ENCODE measurements at regions not wholly inside any gene's neighbourhood (a gene's known extent, or its start where the extent isn't known, plus 50 kb on each side); places are given as distances from the start of the nearest gene placed in this dataset.

DNA sequence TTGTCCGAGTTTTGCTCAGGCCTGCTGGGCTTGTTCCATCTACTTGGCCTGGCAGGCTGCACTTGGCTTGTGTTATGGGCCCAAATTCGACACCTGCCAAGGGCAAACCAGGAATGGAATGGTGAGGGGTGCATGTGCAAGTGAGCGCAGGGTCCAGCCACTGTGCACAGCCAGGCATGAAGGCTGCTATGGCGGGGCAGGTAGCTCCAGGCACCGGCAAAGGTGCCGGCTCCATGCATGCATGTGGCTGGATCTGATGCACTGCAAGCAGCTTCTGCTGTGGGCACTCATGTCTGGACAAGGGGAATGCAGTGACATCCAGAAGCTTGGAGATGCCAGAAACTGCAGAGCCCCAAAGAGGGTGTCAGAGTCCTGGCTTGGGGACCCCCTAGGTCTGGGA, 463.0 kb downstream of the EPHA3 start:
- Histone ChIP-seq H3K27ac (ENCODE audit: extremely low read depth, low read depth, low read length) (no peak overlapping the region), H3K4me3 (ENCODE audit: low read depth, low read length) (no peak overlapping the region), H3K9me3 (ENCODE audit: control insufficient read depth, insufficient read depth, low read depth, low read length) (no peaks in the 10 kb centered on the region), H3K4me1 (ENCODE audit: control insufficient read depth, insufficient read depth, low read length) (no peaks in the 10 kb centered on the region), H3K36me3 (ENCODE audit: control insufficient read depth in 2 of 2, insufficient read depth in 1 of 2, low read length in 2 of 2) (no peaks in the 10 kb centered on the region)
- ChIA-PET POLR2A (no interaction called here), CTCF (no interaction called here)
- TF ChIP-seq ZBTB8A (tag by site-specific recombination; IDR thresholded peaks at IDR 0.05): no peak
- TF ChIP-seq ZNF701 (tag by site-specific recombination; IDR thresholded peaks at IDR 0.05): no peak
- TF ChIP-seq TCF7L2 (IDR thresholded peaks at IDR 0.05; ENCODE audit: borderline replicate concordance, low read depth, low read length): no peak
- TF ChIP-seq MEIS1 (CRISPR knock-in tag; IDR thresholded peaks at IDR 0.05; ENCODE audit: borderline replicate concordance): no peak

DNA sequence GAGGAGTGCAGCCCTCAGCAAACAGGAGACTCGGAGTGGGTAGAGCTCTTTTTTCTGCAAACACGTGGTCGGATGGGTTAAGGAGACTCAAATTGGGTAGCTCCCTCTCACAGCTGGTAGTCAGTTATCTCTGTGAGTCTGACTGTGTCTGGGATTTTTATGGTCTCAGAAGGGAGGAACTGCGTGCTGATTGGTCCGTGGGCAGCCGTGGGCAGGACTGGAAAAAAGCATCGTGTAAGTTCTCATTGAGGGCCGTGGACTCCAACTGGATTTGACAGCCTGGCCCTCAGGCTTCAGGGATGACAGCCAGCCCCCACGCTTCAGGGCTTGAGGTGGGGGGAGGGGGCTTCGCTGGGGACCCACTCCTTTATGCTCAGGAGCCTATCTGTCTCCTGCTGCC, 463.9 kb downstream of the EPHA3 start:
- ChIA-PET POLR2A (no interaction called here), CTCF (no interaction called here)
- H3K27ac ChIP-seq (ENCODE audit: extremely low read depth, low read depth, low read length): no peak overlapping the region
- H3K4me1 ChIP-seq (ENCODE audit: control insufficient read depth, insufficient read depth, low read length): no peaks in the 10 kb centered on the region; the same call in 1 of the 2 replicates
- H3K9me3 ChIP-seq (ENCODE audit: control insufficient read depth, insufficient read depth, low read depth, low read length): no peaks in the 10 kb centered on the region
- no peak for TF ChIP-seq ZNF548 (tag by site-specific recombination; IDR thresholded peaks at IDR 0.05)
- TF ChIP-seq ZNF777 (tag by site-specific recombination; IDR thresholded peaks at IDR 0.05; ENCODE audit: borderline replicate concordance): no peak
- no peak for TF ChIP-seq MZF1 (tag by site-specific recombination; IDR thresholded peaks at IDR 0.05; ENCODE audit: borderline replicate concordance)
- TF ChIP-seq, protein P1, sequence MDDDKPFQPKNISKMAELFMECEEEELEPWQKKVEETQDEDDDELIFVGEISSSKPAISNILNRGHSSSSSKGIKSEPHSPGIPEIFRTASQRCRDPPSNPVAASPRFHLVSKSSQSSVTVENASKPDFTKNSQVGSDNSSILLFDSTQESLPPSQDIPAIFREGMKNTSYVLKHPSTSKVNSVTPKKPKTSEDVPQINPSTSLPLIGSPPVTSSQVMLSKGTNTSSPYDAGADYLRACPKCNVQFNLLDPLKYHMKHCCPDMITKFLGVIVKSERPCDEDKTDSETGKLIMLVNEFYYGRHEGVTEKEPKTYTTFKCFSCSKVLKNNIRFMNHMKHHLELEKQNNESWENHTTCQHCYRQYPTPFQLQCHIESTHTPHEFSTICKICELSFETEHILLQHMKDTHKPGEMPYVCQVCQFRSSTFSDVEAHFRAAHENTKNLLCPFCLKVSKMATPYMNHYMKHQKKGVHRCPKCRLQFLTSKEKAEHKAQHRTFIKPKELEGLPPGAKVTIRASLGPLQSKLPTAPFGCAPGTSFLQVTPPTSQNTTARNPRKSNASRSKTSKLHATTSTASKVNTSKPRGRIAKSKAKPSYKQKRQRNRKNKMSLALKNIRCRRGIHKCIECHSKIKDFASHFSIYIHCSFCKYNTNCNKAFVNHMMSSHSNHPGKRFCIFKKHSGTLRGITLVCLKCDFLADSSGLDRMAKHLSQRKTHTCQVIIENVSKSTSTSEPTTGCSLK (tag by site-specific recombination; IDR thresholded peaks at IDR 0.05): no peak
- no peak for TF ChIP-seq ZFP69B (tag by site-specific recombination; IDR thresholded peaks at IDR 0.05)
- TF ChIP-seq ZNF10 (tag by site-specific recombination; IDR thresholded peaks at IDR 0.05): no peak
- TF ChIP-seq, protein P2, sequence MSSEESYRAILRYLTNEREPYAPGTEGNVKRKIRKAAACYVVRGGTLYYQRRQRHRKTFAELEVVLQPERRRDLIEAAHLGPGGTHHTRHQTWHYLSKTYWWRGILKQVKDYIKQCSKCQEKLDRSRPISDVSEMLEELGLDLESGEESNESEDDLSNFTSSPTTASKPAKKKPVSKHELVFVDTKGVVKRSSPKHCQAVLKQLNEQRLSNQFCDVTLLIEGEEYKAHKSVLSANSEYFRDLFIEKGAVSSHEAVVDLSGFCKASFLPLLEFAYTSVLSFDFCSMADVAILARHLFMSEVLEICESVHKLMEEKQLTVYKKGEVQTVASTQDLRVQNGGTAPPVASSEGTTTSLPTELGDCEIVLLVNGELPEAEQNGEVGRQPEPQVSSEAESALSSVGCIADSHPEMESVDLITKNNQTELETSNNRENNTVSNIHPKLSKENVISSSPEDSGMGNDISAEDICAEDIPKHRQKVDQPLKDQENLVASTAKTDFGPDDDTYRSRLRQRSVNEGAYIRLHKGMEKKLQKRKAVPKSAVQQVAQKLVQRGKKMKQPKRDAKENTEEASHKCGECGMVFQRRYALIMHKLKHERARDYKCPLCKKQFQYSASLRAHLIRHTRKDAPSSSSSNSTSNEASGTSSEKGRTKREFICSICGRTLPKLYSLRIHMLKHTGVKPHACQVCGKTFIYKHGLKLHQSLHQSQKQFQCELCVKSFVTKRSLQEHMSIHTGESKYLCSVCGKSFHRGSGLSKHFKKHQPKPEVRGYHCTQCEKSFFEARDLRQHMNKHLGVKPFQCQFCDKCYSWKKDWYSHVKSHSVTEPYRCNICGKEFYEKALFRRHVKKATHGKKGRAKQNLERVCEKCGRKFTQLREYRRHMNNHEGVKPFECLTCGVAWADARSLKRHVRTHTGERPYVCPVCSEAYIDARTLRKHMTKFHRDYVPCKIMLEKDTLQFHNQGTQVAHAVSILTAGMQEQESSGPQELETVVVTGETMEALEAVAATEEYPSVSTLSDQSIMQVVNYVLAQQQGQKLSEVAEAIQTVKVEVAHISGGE (tag by site-specific recombination; conservative IDR thresholded peaks at IDR 0.05; ENCODE audit: low read depth): no peak
- TF ChIP-seq ZNF837 (tag by site-specific recombination; IDR thresholded peaks at IDR 0.05): no peak
- TF ChIP-seq HOXA7 (CRISPR knock-in tag; IDR thresholded peaks at IDR 0.05; ENCODE audit: borderline replicate concordance): no peak
- TF ChIP-seq FEZF1 (tag by site-specific recombination; IDR thresholded peaks at IDR 0.05): no peak
- TF ChIP-seq, protein P3, sequence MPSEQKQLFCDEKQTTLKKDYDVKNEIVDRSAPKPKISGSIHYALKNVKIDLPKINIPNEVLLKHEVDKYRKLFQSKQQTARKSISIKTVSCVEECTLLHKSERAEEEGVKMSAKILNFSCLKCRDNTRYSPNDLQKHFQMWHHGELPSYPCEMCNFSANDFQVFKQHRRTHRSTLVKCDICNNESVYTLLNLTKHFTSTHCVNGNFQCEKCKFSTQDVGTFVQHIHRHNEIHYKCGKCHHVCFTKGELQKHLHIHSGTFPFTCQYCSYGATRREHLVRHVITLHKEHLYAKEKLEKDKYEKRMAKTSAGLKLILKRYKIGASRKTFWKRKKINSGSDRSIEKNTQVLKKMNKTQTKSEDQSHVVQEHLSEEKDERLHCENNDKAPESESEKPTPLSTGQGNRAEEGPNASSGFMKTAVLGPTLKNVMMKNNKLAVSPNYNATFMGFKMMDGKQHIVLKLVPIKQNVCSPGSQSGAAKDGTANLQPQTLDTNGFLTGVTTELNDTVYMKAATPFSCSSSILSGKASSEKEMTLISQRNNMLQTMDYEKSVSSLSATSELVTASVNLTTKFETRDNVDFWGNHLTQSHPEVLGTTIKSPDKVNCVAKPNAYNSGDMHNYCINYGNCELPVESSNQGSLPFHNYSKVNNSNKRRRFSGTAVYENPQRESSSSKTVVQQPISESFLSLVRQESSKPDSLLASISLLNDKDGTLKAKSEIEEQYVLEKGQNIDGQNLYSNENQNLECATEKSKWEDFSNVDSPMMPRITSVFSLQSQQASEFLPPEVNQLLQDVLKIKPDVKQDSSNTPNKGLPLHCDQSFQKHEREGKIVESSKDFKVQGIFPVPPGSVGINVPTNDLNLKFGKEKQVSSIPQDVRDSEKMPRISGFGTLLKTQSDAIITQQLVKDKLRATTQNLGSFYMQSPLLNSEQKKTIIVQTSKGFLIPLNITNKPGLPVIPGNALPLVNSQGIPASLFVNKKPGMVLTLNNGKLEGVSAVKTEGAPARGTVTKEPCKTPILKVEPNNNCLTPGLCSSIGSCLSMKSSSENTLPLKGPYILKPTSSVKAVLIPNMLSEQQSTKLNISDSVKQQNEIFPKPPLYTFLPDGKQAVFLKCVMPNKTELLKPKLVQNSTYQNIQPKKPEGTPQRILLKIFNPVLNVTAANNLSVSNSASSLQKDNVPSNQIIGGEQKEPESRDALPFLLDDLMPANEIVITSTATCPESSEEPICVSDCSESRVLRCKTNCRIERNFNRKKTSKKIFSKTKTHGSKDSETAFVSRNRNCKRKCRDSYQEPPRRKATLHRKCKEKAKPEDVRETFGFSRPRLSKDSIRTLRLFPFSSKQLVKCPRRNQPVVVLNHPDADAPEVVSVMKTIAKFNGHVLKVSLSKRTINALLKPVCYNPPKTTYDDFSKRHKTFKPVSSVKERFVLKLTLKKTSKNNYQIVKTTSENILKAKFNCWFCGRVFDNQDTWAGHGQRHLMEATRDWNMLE (tag by site-specific recombination; conservative IDR thresholded peaks at IDR 0.05; ENCODE audit: low read depth): no peak
- no peak for TF ChIP-seq ZNF404 (tag by site-specific recombination; IDR thresholded peaks at IDR 0.05)
- TF ChIP-seq ZNF654 (tag by site-specific recombination; IDR thresholded peaks at IDR 0.05; ENCODE audit: low read depth): no peak
- TF ChIP-seq ZNF266 (tag by site-specific recombination; IDR thresholded peaks at IDR 0.05; ENCODE audit: low read depth): no peak
- no peak for TF ChIP-seq ZNF514 (tag by site-specific recombination; IDR thresholded peaks at IDR 0.05)
- TF ChIP-seq ZNF394 (tag by site-specific recombination; IDR thresholded peaks at IDR 0.05; ENCODE audit: borderline replicate concordance): no peak
- no peaks in the 10 kb centered on the region for H3K36me3 ChIP-seq (ENCODE audit: control insufficient read depth in 2 of 2, insufficient read depth in 1 of 2, low read length in 2 of 2)
- no peak overlapping the region for H3K4me3 ChIP-seq (ENCODE audit: low read depth, low read length)

Measured in HEK293 (cell line).